ENCODE measurements at regions not wholly inside any gene's neighbourhood (a gene's known extent, or its start where the extent isn't known, plus 50 kb on each side); places are given as distances from the start of the nearest gene placed in this dataset.
"Not testable (repeated sequence)": the region's sequence is repeated elsewhere in the genome, so short reads cannot be mapped to it uniquely, and the experiment has no call there.

GRCh38 chr14:89743828-89744227, 210.7 kb downstream of the EFCAB11 start:
- DNase-seq (ENCODE audit: low read depth): no peak

DNA sequence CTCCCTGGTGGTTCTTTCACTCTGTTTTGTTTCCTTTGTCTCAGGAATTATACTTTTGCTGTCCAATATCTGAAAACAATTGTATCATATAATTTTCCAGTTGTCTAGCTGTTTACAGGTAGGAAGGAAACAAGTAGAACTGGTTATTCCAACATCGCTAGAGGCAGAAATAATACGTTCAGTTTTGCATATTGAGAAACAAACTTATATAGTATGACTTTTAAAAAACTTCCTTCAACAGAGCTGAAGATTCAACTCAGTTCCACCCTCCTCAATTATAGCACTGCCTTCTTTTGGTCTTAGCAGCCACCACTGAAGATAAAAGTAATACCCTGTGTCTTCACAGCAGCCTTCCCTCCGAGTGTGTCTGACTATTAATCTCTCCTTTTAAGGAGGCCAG, 214.3 kb downstream of the EFCAB11 start:
- DNase-seq (ENCODE audit: low read depth): peak; percentile 17

GRCh38 chr14:89736881-89737280, 217.6 kb downstream of the EFCAB11 start:
- DNase-seq (ENCODE audit: low read depth): no peak

GRCh38 chr14:89731396-89731933, 223.1 kb downstream of the EFCAB11 start:
- no peak for DNase-seq (ENCODE audit: low read depth)

DNA sequence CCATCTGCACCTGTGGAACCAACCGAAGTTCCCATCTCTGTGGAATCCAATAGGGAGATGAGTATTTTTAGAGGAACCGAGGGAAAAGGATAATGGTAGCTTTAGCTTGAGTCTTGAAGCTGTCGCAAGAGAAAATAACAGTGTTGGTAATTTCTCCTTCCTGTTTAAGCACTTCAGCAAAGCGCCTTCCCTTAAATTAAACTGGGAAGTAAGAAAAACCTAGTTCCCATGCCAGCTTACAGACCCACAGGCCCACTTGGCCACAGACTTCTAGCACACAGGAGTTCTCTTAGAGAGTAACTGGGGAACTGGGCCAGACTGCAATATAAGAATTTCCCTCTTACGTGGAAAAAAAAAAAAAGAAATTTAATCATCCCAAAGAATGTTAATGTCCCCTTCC, 223.8 kb downstream of the EFCAB11 start:
- no peak for DNase-seq (ENCODE audit: low read depth)

DNA sequence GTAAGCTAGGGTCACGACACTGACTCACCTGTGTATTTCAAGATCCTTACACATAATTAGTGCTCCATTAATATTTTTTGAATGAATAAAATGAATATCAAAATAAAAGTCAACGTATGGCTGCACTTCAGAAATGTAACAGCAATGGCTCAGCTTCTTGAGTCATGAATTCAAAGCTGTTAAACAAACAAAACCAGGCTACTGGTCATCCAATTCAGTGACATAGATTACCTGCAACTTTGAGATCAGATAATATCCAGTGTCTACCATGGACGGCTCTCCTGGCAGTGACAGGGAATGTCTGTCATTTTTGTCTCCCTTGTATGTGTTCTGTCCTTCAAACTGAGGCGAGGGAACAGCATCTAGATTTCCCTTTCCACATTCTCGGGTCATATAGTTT, 225.6 kb downstream of the EFCAB11 start:
- DNase-seq (ENCODE audit: low read depth): no peak

DNA sequence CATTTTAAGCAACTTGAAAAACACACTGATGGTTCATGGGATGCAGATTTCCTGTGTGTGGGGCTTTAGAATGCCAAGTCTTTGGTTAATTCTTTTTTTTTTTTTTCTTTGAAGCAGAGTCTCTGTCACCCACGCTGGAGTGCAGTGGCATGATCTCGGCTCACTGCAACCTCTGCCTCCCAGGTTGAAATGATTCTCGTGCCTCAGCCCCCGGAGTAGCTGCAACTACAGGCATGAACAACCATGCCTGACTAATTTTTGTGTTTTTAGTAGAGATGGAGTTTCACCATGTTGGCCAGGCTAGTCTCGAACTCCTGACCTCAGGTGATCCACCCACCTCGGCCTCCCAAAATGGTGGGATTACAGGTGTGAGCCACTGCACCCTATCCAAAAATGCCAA, 228.3 kb downstream of the EFCAB11 start:
- not testable (repeated sequence) for DNase-seq (ENCODE audit: low read depth)

DNA sequence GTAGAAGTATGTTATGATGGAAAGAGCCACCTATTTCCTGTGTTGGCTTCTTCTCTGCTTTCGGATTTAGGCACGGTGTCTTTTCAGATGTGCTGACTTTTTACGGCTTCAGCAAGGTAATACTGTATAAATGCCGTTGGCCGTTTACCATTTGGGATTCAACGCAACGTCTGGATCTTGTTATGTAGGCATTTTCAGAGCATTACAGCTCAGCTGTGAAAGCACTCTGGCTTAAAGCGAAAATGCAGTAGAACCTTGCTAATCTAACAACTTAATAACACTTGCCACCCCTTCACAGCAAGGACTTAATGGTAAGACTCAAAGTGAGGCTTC, 229.9 kb downstream of the EFCAB11 start:
- no peak for DNase-seq (ENCODE audit: low read depth)

- DNase-seq (ENCODE audit: low read depth): no peak
These were observed 230.5 kb downstream of the EFCAB11 start for GRCh38 chr14:89723930-89724627.

GRCh38 chr14:89721956-89722355, 232.6 kb downstream of the EFCAB11 start:
- no peak for DNase-seq (ENCODE audit: low read depth)

DNA sequence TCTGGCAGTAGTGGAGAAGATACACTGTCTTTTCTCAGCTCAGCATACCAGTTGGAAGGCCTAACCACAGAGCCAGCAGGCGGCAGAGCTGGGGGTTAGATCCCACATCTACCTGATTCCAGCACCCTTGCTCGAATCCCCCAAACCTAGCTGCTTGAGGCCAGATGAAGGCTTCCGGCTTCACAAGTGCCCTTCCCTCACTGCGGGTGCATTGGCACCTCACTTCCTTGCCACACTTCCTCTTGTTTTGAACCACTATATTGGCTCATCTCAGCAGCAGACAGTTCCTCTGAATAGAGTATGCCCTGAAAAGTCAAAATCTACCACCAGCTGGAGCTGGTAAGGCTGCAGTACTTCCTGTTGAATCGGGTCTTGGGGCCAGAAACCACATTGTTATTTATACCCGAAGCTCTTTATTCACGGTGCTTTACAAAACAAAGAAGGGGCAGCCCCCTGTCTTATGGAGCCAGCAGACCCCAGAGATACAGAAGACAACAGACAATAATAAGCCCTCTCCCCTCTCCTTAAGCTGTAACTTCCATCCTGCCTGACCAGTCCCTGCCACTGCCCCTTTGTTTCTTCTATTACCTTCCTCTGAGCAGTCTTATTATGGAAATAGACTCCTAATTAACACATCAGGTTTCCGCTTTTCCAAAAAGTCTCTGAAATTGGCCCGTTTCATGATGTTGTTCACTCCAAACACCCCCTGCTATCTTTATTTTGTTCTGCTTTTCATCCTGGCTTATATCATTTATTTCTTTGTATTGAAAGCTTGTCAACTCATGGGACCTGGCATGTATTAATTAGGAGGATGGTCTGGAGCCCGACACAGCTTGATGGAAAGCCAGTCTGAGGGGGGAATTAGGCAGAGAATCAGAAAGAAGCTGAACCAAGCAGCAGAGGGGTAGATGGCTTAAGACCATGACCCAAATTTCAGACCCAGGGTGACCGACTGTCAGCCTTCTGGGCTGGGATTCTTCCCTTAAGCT, 233.5 kb downstream of the EFCAB11 start:
- no peak for DNase-seq (ENCODE audit: low read depth)

DNA sequence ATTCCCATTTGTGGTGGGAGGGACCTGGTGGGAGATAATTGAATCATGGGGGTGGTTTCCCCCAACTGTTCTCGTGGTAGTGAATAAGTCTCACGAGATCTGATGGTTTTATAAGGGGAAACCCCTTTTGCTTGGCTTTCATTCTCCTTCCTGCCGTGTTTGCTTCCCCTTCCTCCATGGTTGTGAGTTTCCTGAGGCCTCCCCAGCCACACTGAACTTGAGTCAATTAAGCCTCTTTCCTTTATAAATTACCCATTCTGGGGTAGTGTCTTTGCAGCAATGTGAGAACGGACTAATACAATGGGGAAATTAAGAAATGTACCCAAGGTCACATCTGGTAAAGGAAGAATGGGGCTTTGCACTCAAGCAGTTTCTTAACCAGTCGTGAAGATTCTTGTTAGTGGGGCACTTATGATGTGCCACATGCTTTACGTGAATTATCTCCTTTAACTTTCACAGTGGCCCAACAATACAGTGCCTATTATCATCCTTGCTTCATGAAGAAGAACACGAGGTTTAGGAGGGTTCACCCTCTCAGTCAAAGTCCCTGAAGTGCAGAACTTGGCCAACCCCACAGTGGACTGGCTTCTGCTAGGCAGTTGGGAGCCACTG, 234.3 kb downstream of the EFCAB11 start:
- no peak for DNase-seq (ENCODE audit: low read depth)

DNA sequence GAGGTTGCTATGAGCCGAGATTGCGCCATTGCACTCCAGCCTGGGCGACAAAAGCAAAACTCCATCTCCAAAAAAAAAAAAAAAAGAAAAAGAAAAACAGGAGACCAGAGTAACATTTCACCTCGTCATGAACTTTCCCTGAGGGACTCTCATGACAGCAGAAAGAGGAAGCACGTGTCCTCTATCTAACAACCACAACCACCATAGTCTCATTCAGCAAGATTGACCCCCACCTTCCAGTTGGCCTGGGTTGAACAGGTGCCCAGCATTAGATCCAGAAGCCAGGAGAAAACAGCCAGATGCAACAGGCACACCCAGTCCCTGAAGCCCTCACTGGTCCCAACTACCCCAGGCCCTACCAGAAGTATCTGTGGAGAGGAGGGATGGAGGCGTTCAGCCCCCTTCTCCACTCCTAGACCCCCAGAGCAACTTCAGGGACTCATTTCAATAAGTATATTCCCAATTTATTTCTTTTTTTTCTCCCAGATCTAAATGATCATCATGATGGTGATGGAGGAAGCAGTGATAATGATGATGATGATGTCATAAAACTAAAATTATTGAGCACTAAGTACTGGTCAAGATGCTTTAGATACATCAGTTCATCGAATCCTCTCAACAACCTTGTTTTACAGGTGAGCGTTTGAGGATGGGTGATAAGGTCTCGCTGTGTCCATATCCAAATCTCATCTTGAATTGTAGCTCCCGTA, 235.0 kb downstream of the EFCAB11 start:
- no peak for DNase-seq (ENCODE audit: low read depth)

GRCh38 chr14:89708982-89709625, 245.4 kb downstream of the EFCAB11 start:
- DNase-seq (ENCODE audit: low read depth): peak; percentile 25

DNA sequence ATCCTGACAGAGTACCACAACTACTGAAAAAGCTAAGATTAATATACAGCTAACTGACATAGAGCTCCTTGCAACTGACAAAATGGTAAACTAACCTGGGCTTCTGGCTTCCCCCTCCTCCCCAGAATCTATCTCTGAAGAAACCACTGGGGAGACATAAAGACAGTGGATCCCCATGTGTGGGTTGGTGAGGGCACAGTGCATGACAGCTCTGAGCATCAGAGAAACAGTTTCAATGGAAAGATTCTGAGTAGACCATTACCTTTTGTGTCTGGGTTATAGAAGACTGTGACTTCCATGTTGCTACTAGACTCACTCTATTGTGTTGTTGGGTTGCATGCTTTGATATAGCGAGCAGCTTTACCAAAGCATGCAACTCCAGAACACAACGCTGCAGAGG, 247.4 kb downstream of the EFCAB11 start:
- DNase-seq (ENCODE audit: low read depth): no peak

DNA sequence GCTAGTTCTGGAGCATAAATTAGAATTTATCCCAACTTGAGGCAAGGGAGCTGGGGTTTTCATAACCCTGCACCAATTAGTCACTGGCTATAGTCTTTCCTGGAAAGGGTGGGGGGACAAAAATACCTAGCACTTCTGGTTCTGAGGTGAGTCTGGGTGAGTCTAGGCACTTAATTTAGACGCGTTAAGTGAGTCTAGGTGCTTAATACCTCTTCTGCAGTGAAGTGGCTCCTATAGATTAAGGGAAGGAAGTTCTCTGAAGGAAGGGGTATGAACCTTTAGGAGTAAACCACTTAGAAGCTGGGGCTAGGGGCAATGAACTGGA, 251.7 kb downstream of the EFCAB11 start:
- DNase-seq (ENCODE audit: low read depth): no peak

DNA sequence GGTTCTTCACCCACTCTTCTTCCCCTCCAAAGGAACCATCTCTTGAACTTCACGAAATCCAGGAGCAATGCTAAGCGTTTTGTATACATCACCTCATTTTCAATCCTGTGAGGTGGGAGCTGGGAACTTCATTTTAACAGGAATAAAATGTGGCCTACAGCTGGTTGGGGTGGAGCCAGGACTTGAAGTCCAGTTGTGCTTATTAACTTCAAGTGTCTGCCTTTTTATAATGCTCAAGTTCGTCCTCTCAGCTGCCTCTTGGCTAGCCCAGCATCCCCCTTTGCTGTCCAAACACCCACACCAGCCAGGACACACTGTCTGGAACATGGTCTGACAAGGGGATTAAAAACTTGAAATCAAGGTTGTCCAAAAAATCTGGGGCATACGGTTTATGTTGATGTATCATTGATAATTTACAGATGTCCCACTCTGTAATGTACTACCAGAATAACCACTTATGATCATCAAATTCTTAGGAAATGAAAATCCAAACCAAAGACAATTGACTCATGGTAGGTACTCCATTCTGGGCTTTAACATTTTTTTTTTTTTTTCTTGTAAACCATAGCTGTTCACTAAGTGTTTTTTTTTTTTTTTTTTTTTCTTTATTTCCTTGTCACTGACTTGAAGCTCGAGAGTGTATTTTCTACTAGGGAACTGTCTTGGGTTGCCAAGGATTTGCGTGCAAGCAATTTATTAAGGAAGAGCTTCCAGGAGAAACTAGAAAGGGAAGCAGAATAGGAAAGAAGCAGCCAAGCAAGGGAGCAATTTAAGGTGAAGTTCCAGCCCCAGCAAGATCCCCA, 252.3 kb downstream of the EFCAB11 start:
- no peak for DNase-seq (ENCODE audit: low read depth)

- DNase-seq (ENCODE audit: low read depth): peak; percentile 33
These were observed 253.1 kb downstream of the EFCAB11 start for GRCh38 chr14:89701211-89702043.

GRCh38 chr14:89700801-89701200, 253.7 kb downstream of the EFCAB11 start:
- DNase-seq (ENCODE audit: low read depth): no peak

DNA sequence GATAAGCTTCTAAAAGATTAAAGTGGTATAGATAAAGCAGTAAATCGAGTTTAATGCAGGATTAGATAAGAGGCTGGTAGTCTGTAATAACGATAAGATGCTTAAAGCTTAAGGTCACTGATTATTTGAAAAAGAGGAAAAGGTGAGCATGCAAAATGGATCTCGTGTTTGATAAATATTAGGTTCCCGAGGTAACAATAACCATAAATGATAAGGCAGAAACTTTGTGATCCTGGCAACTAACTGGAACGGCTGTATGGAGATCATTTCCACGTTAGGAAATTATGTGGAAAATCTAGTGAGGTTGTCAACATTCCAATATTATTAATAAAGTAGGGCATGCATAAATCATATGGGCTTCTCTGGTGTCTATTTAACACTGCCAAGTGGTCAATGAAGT, 255.5 kb downstream of the EFCAB11 start:
- DNase-seq (ENCODE audit: low read depth): no peak
